ENCODE measurements at regions not wholly inside any gene's neighbourhood (a gene's known extent, or its start where the extent isn't known, plus 50 kb on each side); places are given as distances from the start of the nearest gene placed in this dataset.

GRCh38 chr18:7413906-7414305 lies 153.2 kb upstream of the PTPRM start:
- intact Hi-C loops (cut with micrococcal nuclease; ENCODE audit: unreplicated experiment) = no loop called here
- no peak for DNase-seq (ENCODE audit: low read depth, low spot score)
- FAIRE-seq = no peak
- Histone ChIP-seq H3K79me2 (ENCODE audit: control insufficient read depth, insufficient read depth, low read length) (no peaks in the 10 kb centered on the region), H3K9me3 (replicated peaks; ENCODE audit: control insufficient read depth, insufficient read depth, low read length) (no peaks in the 10 kb centered on the region; the same call in 2 of the 3 replicates), H3K36me3 (ENCODE audit: control insufficient read depth in 2 of 2, insufficient read depth in 2 of 2, low read length in 1 of 2) (no peaks in the 10 kb centered on the region), H3K27me3 (replicated peaks in 1 of 2; ENCODE audit: control insufficient read depth in 2 of 2, insufficient read depth in 2 of 2, low read length in 1 of 2) (no peaks in the 10 kb centered on the region), H3K4me3 (no peak overlapping the region), H4K20me1 (ENCODE audit: control insufficient read depth, insufficient read depth) (no peaks in the 10 kb centered on the region), H3K4me2 (ENCODE audit: control insufficient read depth, insufficient read depth) (no peak overlapping the region), H3K4me1 (ENCODE audit: control insufficient read depth, insufficient read depth, low read length) (no peaks in the 10 kb centered on the region), H3K9ac (ENCODE audit: control insufficient read depth, insufficient read depth, low read length) (no peak overlapping the region), H2AFZ (ENCODE audit: control insufficient read depth, low read depth, low read length) (no peak overlapping the region), H3K27ac (ENCODE audit: control insufficient read depth, insufficient read depth) (no peak overlapping the region)
- in situ Hi-C loops (cut with MboI) = no loop called here
- no TSS peak for BruUV-seq (replicated peaks)
- POLR2A ChIA-PET = no interaction called here
- CTCF ChIA-PET = no interaction called here
- RAD21 ChIA-PET (ENCODE audit: unreplicated experiment) = no interaction called here
- WGBS (ENCODE audit: insufficient coverage, insufficient replicate concordance, low lambda C conversion rate, missing lambda C conversion rate) = 0% methylated on average over 3 of the region's 3 CpGs
- SMC1A ChIA-PET (ENCODE audit: uncharacterized antibody, unreplicated experiment) = no interaction called here
- no peak for ATAC-seq
- TF ChIP-seq IKZF1 (conservative IDR thresholded peaks at IDR 0.05) = no peak
- no peak for TF ChIP-seq EZH2 (IDR thresholded peaks at IDR 0.05; ENCODE audit: borderline replicate concordance, control insufficient read depth, low read depth, low read length)
- no peak for TF ChIP-seq ZBTB33 (IDR thresholded peaks at IDR 0.05)
- no peak for TF ChIP-seq E2F4 (IDR thresholded peaks at IDR 0.05; ENCODE audit: low read depth, low read length)
- TF ChIP-seq EED (IDR thresholded peaks at IDR 0.05; ENCODE audit: low read depth) = no peak
- no peak for TF ChIP-seq RAD51 (IDR thresholded peaks at IDR 0.05)
- TF ChIP-seq SMAD5 (IDR thresholded peaks at IDR 0.05; ENCODE audit: low read depth) = no peak
- no peak for TF ChIP-seq POLR2AphosphoS5 (IDR thresholded peaks at IDR 0.05; ENCODE audit: low read length)
- TF ChIP-seq PRDM15 (CRISPR knock-in tag; IDR thresholded peaks at IDR 0.05) = no peak
- no peak for TF ChIP-seq ATF7 (IDR thresholded peaks at IDR 0.05; ENCODE audit: low read depth)
